HG03135 (cell line): ENCODE measurements at regions not wholly inside any gene's neighbourhood (a gene's known extent, or its start where the extent isn't known, plus 50 kb on each side); places are given as distances from the start of the nearest gene placed in this dataset.
"Not testable (repeated sequence)": the region's sequence is repeated elsewhere in the genome, so short reads cannot be mapped to it uniquely, and the experiment has no call there.

Source experiments
- ATAC-seq: cut with Tn5 transposase; IDR thresholded peaks from one replicate; pipeline ENCODE4 v1.9.1; 2021; ENCODE audit warnings: mild to moderate bottlenecking, moderate library complexity; ENCODE audit not compliant: unreplicated experiment

DNA sequence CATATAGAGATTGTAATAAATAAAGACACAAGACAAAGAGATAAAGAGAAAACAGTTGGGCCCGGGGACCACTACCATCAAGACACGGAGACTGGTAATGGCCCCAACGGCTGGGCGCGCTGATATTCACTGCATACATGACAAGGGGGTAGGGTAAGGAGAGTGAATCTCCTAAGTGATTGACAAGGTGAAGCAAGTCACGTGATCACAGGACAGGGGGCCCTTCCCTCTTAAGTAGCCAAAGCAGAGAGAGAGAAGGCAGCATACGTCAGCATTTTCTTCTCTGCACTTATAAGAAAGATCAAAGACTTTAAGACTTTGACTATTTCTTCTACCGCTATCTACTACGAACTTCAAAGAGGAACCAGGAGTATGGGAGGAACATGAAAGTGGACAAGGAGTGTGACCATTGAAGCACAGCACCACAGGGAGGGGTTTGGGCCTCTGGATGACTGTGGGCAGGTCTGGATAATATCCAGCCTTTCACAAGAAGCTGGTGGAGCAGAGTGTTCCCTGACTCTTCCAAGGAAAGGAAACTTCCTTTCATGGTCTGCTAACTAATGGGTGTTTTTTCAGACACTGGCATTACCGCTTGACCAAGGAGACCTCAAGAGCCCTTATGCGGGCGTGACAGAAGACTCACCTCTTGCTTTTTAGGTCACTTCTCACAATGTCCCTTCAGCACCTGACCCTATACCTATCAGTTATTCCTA is 75.6 kb downstream of the MRPL39 start:
- not testable (repeated sequence) for ATAC-seq

DNA sequence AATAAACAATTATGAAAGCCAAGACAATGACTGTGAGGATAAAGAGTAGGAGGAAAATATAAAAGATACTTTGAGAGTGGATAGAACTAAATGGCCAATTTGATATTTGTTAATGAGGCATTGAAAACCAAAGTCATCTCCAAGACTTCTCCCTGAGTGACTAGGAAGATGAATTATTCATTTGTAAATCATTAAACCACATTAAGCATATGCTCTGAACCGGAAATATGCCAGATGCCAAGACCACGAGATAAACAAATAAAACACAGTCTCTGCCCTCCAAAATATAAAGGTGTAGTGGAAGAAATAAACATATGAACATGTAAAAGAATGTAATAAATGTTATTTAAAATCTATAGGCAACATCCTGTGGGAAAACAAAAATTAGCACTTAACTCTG is 78.8 kb downstream of the MRPL39 start:
- no peak for ATAC-seq

DNA sequence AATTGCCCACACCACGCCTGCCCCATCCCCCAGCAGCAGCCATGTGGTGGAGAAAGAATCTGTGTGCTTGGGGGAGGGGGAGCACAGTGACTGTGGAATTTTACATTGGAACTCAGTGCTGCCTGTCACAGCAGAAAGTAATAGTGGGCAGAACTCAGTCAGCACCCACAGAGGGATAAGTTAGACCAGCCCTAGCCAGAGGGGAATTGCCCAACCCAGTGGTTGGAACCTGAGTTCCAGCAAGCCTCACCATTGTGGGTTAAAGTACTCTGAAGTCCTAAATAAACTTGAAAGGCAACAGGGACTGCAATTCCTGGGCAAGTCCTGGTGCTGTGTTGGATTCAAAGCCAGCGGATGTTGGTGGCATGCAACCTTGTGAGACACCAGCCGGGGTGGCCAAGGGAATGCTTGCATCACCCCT is 88.8 kb downstream of the MRPL39 start:
- ATAC-seq, result no peak

DNA sequence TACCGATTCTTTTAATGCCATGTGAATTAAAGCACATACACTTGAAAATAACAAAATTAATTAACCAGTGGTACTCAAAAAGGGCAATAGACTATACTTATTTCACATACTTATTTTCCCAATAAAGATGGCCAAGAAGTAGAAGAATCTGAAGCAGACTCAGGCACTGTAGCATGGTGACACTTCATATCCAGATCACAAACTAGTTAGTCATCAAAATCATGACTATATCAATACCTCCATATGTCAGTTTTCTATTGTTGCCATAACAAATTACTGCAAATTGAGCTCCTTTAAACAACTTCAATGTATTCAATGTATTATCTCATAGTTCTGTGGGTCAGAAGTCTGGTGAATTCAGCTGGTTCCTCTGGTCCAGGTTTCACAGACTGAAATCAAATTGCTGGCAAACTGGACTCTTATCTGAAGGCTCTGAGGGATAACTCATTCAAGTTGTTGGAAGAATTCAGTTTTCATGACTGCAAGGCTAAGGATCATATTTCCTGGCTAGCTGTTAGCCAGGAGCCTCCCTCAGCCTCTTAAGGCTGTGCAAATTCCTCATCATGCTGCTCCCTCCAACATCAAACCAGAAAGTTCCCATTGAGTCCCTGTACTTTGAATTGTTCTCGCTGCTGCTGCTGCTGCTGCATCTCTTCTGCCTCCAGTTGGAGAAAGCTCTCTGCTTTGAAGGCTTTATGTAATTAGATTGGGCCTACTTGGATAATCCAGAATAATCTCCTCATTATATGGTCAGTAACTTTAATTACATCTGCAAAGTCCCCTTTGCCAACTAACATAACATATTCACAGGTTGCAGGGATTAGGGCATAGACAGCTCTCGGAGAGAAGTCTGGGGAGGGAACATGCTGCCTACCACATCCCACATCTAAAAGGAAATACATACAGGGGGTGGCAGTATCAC is 91.5 kb downstream of the MRPL39 start:
- no peak for ATAC-seq

DNA sequence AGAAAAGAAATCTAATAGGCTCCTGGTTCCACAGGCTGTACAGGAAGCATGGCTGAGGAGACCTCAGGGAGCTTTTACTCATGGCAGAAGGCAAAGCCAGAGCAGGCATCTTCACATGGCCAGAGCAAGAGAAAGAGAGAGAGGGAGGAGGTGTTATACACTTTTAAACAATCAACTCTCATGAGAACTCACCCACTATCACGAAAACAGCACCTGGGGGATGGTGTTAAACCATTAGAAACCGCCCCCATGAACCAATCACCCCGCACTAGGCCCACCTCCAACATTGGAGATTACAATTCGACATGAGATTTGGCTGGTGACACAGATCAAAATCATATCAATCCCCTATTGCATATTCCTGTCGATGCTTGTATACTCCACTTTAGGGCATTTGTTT is 93.5 kb downstream of the MRPL39 start:
- no peak for ATAC-seq

DNA sequence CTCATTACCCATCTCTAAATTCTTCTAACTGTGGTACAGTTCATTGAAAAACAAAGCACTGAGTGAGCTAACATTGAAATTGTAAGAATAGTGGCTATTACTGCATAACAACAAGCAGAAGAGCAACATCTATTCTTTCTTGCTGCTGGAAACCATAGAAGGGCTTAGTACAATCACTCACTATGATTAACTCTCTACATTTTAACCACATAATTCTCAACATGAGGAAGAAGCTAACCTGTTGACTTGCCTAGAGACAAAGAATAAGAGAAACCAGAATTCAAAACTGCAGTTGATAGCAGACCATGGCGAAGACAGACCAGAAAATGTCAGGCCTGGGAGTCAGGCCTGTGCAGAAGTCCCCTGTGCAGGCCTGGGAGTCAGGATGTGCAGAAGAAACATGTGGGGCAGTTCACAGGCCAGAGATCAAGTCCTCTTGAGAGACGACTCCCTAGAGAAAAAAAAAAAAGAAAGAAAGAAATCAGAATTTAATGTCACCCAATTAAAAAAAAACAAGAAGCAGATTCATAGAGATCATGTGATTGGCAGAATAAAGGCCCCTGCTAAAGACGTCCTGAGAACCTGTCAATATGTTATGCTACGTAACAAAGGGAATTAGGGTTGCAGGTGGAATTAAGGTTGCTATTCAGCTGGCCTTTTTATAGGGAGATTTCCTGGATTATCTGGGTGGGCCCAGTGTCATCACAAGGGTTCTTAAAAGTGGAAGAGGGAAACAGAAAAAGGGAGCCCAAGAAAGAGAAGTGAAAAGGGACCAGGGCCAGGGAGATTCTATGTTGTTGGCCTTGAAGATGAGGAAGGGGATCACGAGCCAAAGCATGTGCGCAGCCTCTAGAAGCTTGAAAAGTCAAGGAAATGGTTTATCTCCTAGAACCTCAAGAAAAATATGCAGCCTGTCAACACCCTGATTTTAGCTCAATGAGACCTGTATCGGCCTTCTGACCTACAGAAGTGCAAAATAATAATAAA is 94.9 kb downstream of the MRPL39 start:
- no peak for ATAC-seq

DNA sequence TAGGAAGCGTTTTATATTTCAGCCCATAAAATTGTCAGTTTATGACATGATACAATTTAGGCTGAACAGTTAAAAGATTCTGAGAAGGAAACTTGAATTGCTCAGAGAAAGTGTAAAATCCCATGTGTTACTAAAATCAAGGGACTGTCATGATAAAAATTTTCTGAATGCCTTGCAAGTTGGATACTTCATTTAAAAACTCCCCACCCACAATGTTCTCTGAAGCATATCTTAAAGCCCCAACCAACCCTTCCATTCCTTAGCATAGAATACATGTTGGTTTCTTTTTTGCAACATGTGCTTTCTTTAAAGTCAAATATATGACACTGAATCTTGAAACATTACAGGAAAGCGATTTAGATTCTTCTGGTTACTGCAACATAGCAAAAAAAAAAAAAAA is 97.4 kb downstream of the MRPL39 start:
- peak; percentile 46 for ATAC-seq

DNA sequence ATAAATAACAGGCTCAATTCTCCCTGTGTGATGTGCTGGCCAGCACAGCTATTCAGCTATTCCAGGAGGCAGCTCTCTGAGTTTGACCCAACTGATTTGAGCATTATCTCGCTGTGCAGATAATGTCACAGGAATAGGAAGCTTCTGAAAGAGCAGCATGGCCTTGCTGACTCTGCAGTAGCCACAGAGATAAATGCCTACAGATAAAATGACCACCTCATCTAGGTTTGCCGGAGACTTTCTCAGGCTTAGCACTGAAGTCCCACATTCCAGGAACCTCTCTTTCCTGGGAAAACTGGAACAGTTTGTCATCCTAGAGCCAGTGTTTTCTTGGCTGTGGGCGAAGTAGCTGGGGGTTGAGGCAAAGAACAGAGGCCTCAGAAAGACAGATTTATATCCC is 98.9 kb downstream of the MRPL39 start:
- no peak for ATAC-seq

DNA sequence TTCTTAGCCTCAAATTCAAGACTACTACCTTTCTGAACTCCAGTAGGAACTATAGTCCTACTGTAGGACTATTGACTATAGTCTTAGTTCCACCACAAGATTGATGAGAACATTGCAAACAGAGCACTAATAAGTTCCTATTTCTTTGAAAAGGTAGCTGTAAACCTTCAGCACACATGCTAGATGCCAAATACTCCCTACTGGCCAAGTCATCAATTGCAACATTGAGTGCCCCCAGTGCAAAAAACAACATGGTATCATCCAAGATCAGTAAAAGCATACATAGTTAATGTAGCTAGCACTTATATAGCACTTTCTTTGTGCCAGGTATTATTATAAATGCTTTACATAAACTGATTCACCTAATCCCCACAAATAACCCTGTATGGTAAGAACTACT is 99.8 kb downstream of the MRPL39 start:
- peak; percentile 36 for ATAC-seq

DNA sequence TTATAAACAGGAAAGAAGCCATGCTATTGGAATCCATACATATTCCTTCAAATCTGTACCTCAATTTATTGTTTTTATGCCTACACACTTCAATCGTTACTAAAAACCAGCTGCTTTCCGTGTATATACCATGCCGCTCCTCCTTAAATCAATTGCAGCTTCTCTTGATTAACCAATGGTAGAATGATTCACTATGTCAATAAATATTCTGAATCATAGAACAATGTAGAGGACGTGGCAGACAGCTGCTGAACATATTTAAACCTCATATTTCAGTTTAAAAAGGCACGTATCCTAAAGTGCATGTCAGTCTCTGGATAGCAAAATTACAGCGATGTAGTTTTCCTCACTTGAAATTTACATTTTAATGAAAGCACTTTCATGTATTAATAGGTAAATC is 100.4 kb downstream of the MRPL39 start:
- no peak for ATAC-seq

DNA sequence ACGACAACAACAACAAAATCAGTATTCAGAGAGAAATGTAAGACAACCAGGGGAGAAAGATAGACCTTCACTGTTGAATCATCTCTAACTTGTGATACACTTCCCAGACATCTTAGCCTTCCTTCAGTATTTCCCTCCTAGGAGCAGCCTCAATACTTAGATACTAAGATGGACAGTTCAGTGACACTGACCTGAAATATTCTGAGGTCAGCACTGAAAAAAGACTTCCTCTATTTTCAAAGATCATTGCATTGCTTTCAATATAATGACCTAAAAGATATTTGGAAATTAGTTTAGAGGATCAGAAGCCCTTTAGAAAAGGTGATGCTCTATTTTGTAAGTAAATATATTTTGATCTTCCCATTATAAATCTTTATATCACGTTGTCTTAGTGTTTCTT is 101.0 kb downstream of the MRPL39 start:
- no peak for ATAC-seq

DNA sequence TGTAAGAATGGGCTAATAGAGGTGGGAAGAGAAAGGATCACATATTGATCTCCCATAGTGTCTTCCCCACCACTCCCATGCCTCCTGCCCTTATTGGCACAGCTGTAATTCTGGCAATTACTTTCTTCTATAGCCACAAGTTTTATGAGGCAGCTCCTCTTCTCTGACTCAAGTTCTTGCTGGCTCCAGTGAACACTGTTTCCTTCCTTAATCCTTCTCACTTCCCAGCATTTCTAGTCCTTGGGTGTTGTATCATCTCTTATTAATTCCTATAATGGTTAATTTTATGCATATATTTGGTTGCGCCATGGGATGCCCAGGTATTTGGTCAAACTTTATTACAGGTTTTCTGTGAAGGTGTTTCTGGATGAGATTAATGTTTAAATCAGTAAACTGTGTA is 103.3 kb downstream of the MRPL39 start:
- ATAC-seq, result no peak

DNA sequence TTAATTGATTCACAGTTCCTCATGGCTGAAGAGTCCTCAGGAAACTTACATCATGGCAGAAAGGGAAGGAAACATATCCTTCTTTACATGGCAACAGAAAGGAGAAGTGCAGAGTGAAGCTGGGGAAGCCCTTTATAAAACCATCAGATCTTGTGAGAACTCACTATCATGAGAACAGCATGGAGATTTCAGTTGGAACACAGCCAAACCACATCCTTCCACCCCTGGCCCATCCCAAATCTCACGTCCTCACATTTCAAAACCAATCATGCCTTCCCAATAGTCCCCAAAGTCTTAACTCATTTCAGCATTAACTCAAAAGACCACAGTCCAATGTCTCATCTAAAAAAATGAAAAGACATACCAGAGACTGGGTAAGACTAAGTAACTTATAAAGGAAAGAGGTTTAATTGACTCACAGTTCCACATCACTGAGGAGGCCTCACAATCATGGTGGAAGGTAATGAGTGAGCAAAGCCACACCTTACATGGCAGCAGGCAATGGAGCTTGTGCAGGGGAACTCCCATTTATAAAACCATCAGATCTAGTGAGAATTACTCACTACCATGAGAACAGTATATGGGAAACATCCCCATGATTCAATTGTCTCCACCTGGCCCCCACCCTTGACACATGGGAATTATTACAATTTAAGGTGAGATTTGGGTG is 105.2 kb downstream of the MRPL39 start:
- ATAC-seq, result peak; percentile 51

DNA sequence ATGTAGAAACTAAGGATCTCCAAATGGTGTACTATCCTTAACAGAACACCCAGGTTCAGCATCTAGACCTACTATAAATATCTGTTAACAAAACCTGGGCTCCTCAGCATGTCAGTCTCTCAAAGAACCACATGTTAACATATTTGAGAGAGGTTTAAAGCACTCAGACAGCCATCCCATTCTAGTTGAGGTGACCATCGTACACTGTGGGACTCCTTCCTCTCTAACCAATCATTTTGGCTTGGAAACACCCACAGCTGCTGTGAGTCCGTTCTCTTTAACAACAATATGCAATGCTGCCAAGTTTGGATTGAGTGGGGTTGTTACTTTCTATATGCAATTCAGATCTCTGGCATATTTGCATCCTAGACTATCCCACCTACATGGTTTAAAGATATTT is 105.8 kb downstream of the MRPL39 start:
- peak; percentile 17 for ATAC-seq

DNA sequence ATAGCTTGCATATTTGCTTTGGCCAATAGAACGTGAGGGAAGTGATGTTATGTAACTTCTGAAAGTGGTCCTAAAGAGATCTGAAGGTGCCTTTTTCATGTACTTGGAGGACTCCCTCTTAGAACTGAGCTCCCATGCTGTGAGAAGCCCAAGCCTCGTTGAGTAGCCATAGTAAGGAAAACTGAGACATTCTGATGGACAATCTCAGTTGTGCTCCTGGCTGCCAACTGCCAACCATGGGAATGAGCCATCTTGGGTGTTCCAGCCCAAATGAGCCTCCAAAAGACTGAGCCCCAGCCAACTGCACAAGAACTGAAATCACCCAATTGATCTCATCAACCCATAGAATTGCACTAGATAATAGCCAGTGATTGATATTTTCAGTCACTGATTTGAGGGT is 106.7 kb downstream of the MRPL39 start:
- no peak for ATAC-seq

DNA sequence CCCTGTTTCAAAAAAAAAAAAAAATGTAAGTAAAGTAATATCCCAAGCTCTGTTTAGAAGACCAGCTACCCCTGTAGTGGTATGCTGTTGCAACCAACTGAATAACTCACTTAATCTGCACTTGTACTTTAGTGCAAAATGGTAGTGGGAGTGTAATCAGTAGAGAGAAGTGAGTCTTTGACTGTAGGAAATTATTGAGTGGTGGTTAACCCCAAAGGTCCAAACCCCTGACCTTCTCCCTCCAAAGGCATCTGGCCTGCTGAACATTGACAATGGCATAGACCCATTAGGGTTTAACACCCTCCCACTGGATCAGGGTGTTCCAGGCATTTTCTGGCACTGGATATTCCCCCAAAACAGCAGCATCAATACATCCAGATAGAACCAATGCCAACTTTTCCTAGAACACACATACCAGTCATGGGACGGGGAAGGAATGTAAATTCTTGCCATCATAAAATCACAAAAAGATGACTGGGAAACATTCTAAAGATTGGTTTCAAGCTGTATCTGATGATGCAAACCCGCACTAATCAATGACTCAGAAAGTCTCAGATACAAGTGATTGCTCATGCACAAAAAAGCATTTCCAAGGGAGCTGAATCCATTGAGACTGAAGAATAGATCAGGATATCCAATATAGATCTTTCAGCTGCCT is 110.3 kb downstream of the MRPL39 start:
- ATAC-seq, result no peak

DNA sequence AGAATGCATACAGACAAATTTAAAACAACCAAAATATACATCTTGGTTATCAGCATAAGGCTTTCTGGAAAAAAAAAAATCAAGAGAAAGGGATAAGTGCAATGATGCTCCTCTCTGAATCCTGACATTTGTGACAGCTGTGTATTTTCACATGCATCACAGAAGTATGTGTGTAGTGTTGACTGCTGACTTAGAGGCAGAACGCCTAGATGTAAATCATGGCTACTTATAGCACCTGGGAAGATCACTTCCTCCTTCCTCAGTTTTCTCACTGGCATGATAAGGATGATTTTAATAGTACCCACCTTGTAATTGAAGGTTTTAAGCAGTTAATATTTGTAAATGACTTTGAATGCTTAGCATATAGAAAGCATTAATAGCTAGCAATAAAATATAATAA is 112.5 kb downstream of the MRPL39 start:
- no peak for ATAC-seq

DNA sequence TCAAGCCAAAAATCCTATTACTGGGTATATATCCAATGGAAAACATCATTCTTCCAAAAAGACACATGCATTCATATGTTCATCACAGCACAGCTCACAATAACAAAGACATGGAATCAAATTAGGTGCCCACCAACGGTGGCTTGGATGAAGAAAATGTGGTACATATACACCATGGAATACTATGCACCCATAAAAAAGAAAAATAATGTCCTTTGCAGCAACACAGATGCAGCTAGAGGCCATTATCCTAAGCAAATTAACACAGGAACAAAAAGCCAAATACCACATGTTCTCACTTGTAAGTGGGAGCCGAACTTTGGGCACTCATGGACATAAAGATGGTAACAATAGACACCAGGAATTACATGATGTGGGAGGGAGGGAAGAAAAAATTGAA is 113.6 kb downstream of the MRPL39 start:
- no peak for ATAC-seq

DNA sequence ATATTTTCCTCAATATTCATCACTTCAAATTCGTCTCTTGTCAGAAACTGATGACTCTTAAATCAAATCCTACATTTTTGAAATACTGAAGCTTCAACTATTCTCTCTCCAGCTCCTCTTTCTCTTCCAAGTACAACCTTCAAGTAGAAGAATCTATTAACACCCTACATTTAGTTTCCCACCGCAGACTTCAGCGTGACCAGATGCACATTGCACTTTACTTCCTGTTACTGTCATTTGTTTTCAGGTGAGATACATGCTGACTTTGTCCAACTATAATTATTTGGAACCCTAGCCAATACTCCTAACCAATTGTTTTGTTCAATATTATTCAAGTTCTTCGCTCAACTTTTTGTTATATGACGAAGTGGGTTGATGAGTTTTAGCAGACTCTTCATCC is 116.0 kb downstream of the MRPL39 start:
- no peak for ATAC-seq

DNA sequence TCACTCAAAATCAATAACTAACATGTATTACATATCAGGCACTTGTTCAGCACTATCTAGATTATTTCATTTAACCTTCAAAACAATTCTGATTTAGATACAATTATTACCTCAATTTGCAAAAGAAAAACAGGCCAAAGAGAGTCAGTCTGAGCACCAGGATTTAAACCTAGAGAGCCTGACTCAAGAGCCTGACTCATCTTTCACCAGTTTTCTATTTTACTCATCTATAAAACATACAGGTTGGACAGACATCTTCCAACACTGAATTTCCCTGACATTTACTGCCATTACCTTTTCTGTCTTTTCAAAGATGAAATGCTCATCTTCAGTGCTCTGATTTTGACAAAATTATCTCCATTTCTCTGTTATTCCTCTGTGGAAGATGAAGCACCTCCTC is 116.5 kb downstream of the MRPL39 start:
- no peak for ATAC-seq
